ENCODE measurements at regions not wholly inside any gene's neighbourhood (a gene's known extent, or its start where the extent isn't known, plus 50 kb on each side); places are given as distances from the start of the nearest gene placed in this dataset.

- TF ChIP-seq CTCF (IDR thresholded peaks at IDR 0.05; ENCODE audit: insufficient read depth, low read length, poor library complexity, severe bottlenecking): no peak
- TF ChIP-seq EZH2phosphoT487 (conservative IDR thresholded peaks at IDR 0.05; ENCODE audit: low read length): no peak
- H3K79me2 ChIP-seq (ENCODE audit: insufficient read depth, low read length): no peaks in the 10 kb centered on the region
- no peaks in the 10 kb centered on the region for H3K27me3 ChIP-seq (ENCODE audit: low read length)
- H3K4me3 ChIP-seq (ENCODE audit: insufficient read depth, low read length, poor library complexity, severe bottlenecking): no peak overlapping the region
- no peak overlapping the region for H3K27ac ChIP-seq (ENCODE audit: low read depth, low read length)
- H4K20me1 ChIP-seq (ENCODE audit: low read depth, low read length): no peaks in the 10 kb centered on the region
- H3K4me2 ChIP-seq (ENCODE audit: low read depth, low read length, poor library complexity, severe bottlenecking): no peak overlapping the region
- H2AFZ ChIP-seq (ENCODE audit: low read depth, low read length, severe bottlenecking): no peak overlapping the region
- no peaks in the 10 kb centered on the region for H3K36me3 ChIP-seq (ENCODE audit: low read length)
- no peaks in the 10 kb centered on the region for H3K9me2 ChIP-seq (replicated peaks; ENCODE audit: insufficient read depth, low read length)
- H3F3A ChIP-seq (ENCODE audit: insufficient read depth): no peaks in the 10 kb centered on the region
- no peaks in the 10 kb centered on the region for H3K9me3 ChIP-seq (ENCODE audit: insufficient read depth, low read length)
- H3K9ac ChIP-seq (ENCODE audit: low read length): no peak overlapping the region
These were observed 358.2 kb upstream of the ID4 start for GRCh38 chr6:19478992-19479391.

GRCh38 chr6:19479551-19479950 lies 357.6 kb upstream of the ID4 start:
- H3K9ac ChIP-seq (ENCODE audit: low read length): no peak overlapping the region
- no peaks in the 10 kb centered on the region for H3K36me3 ChIP-seq (ENCODE audit: low read length)
- H3K4me2 ChIP-seq (ENCODE audit: low read depth, low read length, poor library complexity, severe bottlenecking): no peak overlapping the region
- H3K4me3 ChIP-seq (ENCODE audit: insufficient read depth, low read length, poor library complexity, severe bottlenecking): no peak overlapping the region
- no peak overlapping the region for H3K27ac ChIP-seq (ENCODE audit: low read depth, low read length)
- H4K20me1 ChIP-seq (ENCODE audit: low read depth, low read length): no peaks in the 10 kb centered on the region
- H3K9me2 ChIP-seq (replicated peaks; ENCODE audit: insufficient read depth, low read length): no peaks in the 10 kb centered on the region
- no peak for TF ChIP-seq EZH2phosphoT487 (conservative IDR thresholded peaks at IDR 0.05; ENCODE audit: low read length)
- TF ChIP-seq CTCF (IDR thresholded peaks at IDR 0.05; ENCODE audit: insufficient read depth, low read length, poor library complexity, severe bottlenecking): no peak
- H3K27me3 ChIP-seq (ENCODE audit: low read length): no peaks in the 10 kb centered on the region
- H3F3A ChIP-seq (ENCODE audit: insufficient read depth): no peaks in the 10 kb centered on the region
- H2AFZ ChIP-seq (ENCODE audit: low read depth, low read length, severe bottlenecking): no peak overlapping the region
- no peaks in the 10 kb centered on the region for H3K9me3 ChIP-seq (ENCODE audit: insufficient read depth, low read length)
- H3K79me2 ChIP-seq (ENCODE audit: insufficient read depth, low read length): no peaks in the 10 kb centered on the region

GRCh38 chr6:19492636-19493405 lies 344.3 kb upstream of the ID4 start:
- no peak overlapping the region for H2AFZ ChIP-seq (ENCODE audit: low read depth, low read length, severe bottlenecking)
- H3K27ac ChIP-seq (ENCODE audit: low read depth, low read length): no peak overlapping the region
- no peaks in the 10 kb centered on the region for H3K9me2 ChIP-seq (replicated peaks; ENCODE audit: insufficient read depth, low read length)
- H3K9me3 ChIP-seq (ENCODE audit: insufficient read depth, low read length): no peaks in the 10 kb centered on the region
- H3K27me3 ChIP-seq (ENCODE audit: low read length): no peaks in the 10 kb centered on the region
- no peaks in the 10 kb centered on the region for H3F3A ChIP-seq (ENCODE audit: insufficient read depth)
- TF ChIP-seq EZH2phosphoT487 (conservative IDR thresholded peaks at IDR 0.05; ENCODE audit: low read length): no peak
- no peak for TF ChIP-seq CTCF (IDR thresholded peaks at IDR 0.05; ENCODE audit: insufficient read depth, low read length, poor library complexity, severe bottlenecking)
- H3K79me2 ChIP-seq (ENCODE audit: insufficient read depth, low read length): no peaks in the 10 kb centered on the region
- no peak overlapping the region for H3K9ac ChIP-seq (ENCODE audit: low read length)
- H3K36me3 ChIP-seq (ENCODE audit: low read length): no peaks in the 10 kb centered on the region
- H3K4me3 ChIP-seq (ENCODE audit: insufficient read depth, low read length, poor library complexity, severe bottlenecking): no peak overlapping the region
- no peak overlapping the region for H3K4me2 ChIP-seq (ENCODE audit: low read depth, low read length, poor library complexity, severe bottlenecking)
- no peaks in the 10 kb centered on the region for H4K20me1 ChIP-seq (ENCODE audit: low read depth, low read length)
